ENCODE measurements at regions not wholly inside any gene's neighbourhood (a gene's known extent, or its start where the extent isn't known, plus 50 kb on each side); places are given as distances from the start of the nearest gene placed in this dataset.
"Not testable (repeated sequence)": the region's sequence is repeated elsewhere in the genome, so short reads cannot be mapped to it uniquely, and the experiment has no call there.

GRCh38 chr9:81079055-81079454, 610.3 kb downstream of the TLE1 start:
- Histone ChIP-seq H3K4me1 (replicated peaks in 1 of 2) (peaks cover 2 to 8% of the 10 kb centered on the region in 2 donors), H3K27ac (no peak overlapping the region), H3K4me3 (no peak overlapping the region)
- in situ Hi-C loops (cut with MboI; ENCODE audit: low pct_unique_long_range_greater_than_20kb in 2 of 9, low sequenced_read_pairs in 9 of 9, unreplicated experiment in 9 of 9): no loop called here
- ATAC-seq (replicated peaks in 6 of 8): no peak
- WGBS, 10 experiments: 55 to 100% (median 98%) methylated on average over 2 of the region's 2 CpGs; no CpG with 5 or more reads in 2 of the 10 experiments

GRCh38 chr9:81078555-81078954, 610.8 kb downstream of the TLE1 start:
- WGBS, 10 experiments: 0 to 100% (median 86%) methylated on average over 1 to 3 of the region's 3 CpGs
- H3K27ac ChIP-seq: no peak overlapping the region
- H3K4me3 ChIP-seq: no peak overlapping the region
- in situ Hi-C loops (cut with MboI; ENCODE audit: low pct_unique_long_range_greater_than_20kb in 2 of 9, low sequenced_read_pairs in 9 of 9, unreplicated experiment in 9 of 9): no loop called here
- peaks cover 3 to 11% of the 10 kb centered on the region in 2 donors for H3K4me1 ChIP-seq (replicated peaks in 1 of 2)
- ATAC-seq (replicated peaks in 6 of 8): no peak

- no peak overlapping the region for H3K4me3 ChIP-seq
- ATAC-seq (replicated peaks in 6 of 8): no peak
- H3K4me1 ChIP-seq (replicated peaks in 1 of 2): peaks cover 7 to 21% of the 10 kb centered on the region in 2 donors
- H3K27ac ChIP-seq: no peak overlapping the region
- in situ Hi-C loops (cut with MboI; ENCODE audit: low pct_unique_long_range_greater_than_20kb in 2 of 9, low sequenced_read_pairs in 9 of 9, unreplicated experiment in 9 of 9): no loop called here
Measured at GRCh38 chr9:81077572-81077971, 611.8 kb downstream of the TLE1 start.

GRCh38 chr9:81076131-81076530, 613.2 kb downstream of the TLE1 start:
- in situ Hi-C loops (cut with MboI; ENCODE audit: low pct_unique_long_range_greater_than_20kb in 2 of 9, low sequenced_read_pairs in 9 of 9, unreplicated experiment in 9 of 9): no loop called here
- no peak overlapping the region for H3K4me3 ChIP-seq
- no peak overlapping the region for H3K27ac ChIP-seq
- ATAC-seq (replicated peaks in 6 of 8): peak in 1 of 8 experiments; percentile 45
- H3K4me1 ChIP-seq (replicated peaks in 1 of 2): peaks cover 7 to 21% of the 10 kb centered on the region in 2 donors
- 0 to 92% (median 52%) methylated on average over 1 to 2 of the region's 2 CpGs; no CpG with 5 or more reads in 2 of the 10 experiments for WGBS, 10 experiments

- H3K4me1 ChIP-seq (replicated peaks in 1 of 2): peaks cover 7 to 21% of the 10 kb centered on the region in 2 donors
- in situ Hi-C loops (cut with MboI; ENCODE audit: low pct_unique_long_range_greater_than_20kb in 2 of 9, low sequenced_read_pairs in 9 of 9, unreplicated experiment in 9 of 9): no loop called here
- WGBS, 10 experiments: 26 to 71% (median 49%) methylated on average over 2 to 4 of the region's 4 CpGs; no CpG with 5 or more reads in 2 of the 10 experiments
- ATAC-seq (replicated peaks in 6 of 8): peak in 5 of 8 experiments; percentile 94 to 99 (median 98)
- H3K4me3 ChIP-seq: no peak overlapping the region
- no peak overlapping the region for H3K27ac ChIP-seq
Measured at GRCh38 chr9:81074221-81074620, 615.1 kb downstream of the TLE1 start.

GRCh38 chr9:81073821-81074220, 615.5 kb downstream of the TLE1 start:
- 38 to 100% (median 75%) methylated on average over 1 to 4 of the region's 4 CpGs; no CpG with 5 or more reads in 2 of the 10 experiments for WGBS, 10 experiments
- peaks cover 7 to 21% of the 10 kb centered on the region in 2 donors for H3K4me1 ChIP-seq (replicated peaks in 1 of 2)
- no peak overlapping the region for H3K27ac ChIP-seq
- H3K4me3 ChIP-seq: no peak overlapping the region
- peak in 3 of 8 experiments; percentile 5 to 18 (median 9) for ATAC-seq (replicated peaks in 6 of 8)
- in situ Hi-C loops (cut with MboI; ENCODE audit: low pct_unique_long_range_greater_than_20kb in 2 of 9, low sequenced_read_pairs in 9 of 9, unreplicated experiment in 9 of 9): no loop called here

GRCh38 chr9:81072758-81073157, 616.6 kb downstream of the TLE1 start:
- no peak for ATAC-seq (replicated peaks in 6 of 8)
- H3K27ac ChIP-seq: no peak overlapping the region
- WGBS, 10 experiments: 14 to 100% (median 93%) methylated on average over 1 to 2 of the region's 2 CpGs
- peaks cover 7 to 21% of the 10 kb centered on the region in 2 donors for H3K4me1 ChIP-seq (replicated peaks in 1 of 2)
- H3K4me3 ChIP-seq: no peak overlapping the region
- in situ Hi-C loops (cut with MboI; ENCODE audit: low pct_unique_long_range_greater_than_20kb in 2 of 9, low sequenced_read_pairs in 9 of 9, unreplicated experiment in 9 of 9): no loop called here

- WGBS, 10 experiments: 0 to 100% (median 87%) methylated on average over 1 to 2 of the region's 2 CpGs
- H3K27ac ChIP-seq: no peak overlapping the region
Measured at GRCh38 chr9:81071108-81071507, 618.2 kb downstream of the TLE1 start.

GRCh38 chr9:81070689-81071088, 618.7 kb downstream of the TLE1 start:
- H3K4me3 ChIP-seq: no peak overlapping the region
- 21 to 100% (median 77%) methylated on average over 2 to 7 of the region's 9 CpGs for WGBS, 10 experiments
- no peak overlapping the region for H3K27ac ChIP-seq
- no peak for ATAC-seq (replicated peaks in 6 of 8)
- peaks cover 7 to 21% of the 10 kb centered on the region in 2 donors for H3K4me1 ChIP-seq (replicated peaks in 1 of 2)
- in situ Hi-C loops (cut with MboI; ENCODE audit: low pct_unique_long_range_greater_than_20kb in 2 of 9, low sequenced_read_pairs in 9 of 9, unreplicated experiment in 9 of 9): no loop called here

More at GRCh38 chr9:81071108-81071507, 618.2 kb downstream of the TLE1 start:
- Histone ChIP-seq H3K4me3 (no peak overlapping the region), H3K4me1 (replicated peaks in 1 of 2) (peaks cover 7 to 21% of the 10 kb centered on the region in 2 donors)
- in situ Hi-C loops (cut with MboI; ENCODE audit: low pct_unique_long_range_greater_than_20kb in 2 of 9, low sequenced_read_pairs in 9 of 9, unreplicated experiment in 9 of 9): no loop called here
- ATAC-seq (replicated peaks in 6 of 8): no peak

GRCh38 chr9:81069923-81070322, 619.4 kb downstream of the TLE1 start:
- 83 to 100% (median 96%) methylated on average over 2 to 4 of the region's 4 CpGs; no CpG with 5 or more reads in 4 of the 10 experiments for WGBS, 10 experiments
- H3K27ac ChIP-seq: no peak overlapping the region
- ATAC-seq (replicated peaks in 6 of 8): no peak
- no peak overlapping the region for H3K4me3 ChIP-seq
- in situ Hi-C loops (cut with MboI; ENCODE audit: low pct_unique_long_range_greater_than_20kb in 2 of 9, low sequenced_read_pairs in 9 of 9, unreplicated experiment in 9 of 9): no loop called here
- H3K4me1 ChIP-seq (replicated peaks in 1 of 2): peaks cover 7 to 21% of the 10 kb centered on the region in 2 donors

GRCh38 chr9:81069038-81069795, 620.1 kb downstream of the TLE1 start:
- 40 to 100% (median 93%) methylated on average over 1 to 3 of the region's 3 CpGs; no CpG with 5 or more reads in 5 of the 10 experiments for WGBS, 10 experiments
- no peak overlapping the region for H3K27ac ChIP-seq
- in situ Hi-C loops (cut with MboI; ENCODE audit: low pct_unique_long_range_greater_than_20kb in 2 of 9, low sequenced_read_pairs in 9 of 9, unreplicated experiment in 9 of 9): no loop called here
- ATAC-seq (replicated peaks in 6 of 8): no peak
- no peak overlapping the region for H3K4me3 ChIP-seq
- H3K4me1 ChIP-seq (replicated peaks in 1 of 2): peaks cover 7 to 15% of the 10 kb centered on the region in 2 donors

GRCh38 chr9:81062995-81063394, 626.4 kb downstream of the TLE1 start:
- H3K4me1 ChIP-seq (replicated peaks in 1 of 2); H3K27ac ChIP-seq; H3K4me3 ChIP-seq; in situ Hi-C loops (cut with MboI; ENCODE audit: low pct_unique_long_range_greater_than_20kb in 2 of 9, low sequenced_read_pairs in 9 of 9, unreplicated experiment in 9 of 9); ATAC-seq (replicated peaks in 6 of 8): not testable (repeated sequence)
- 29 to 100% (median 77%) methylated on average over 1 to 3 of the region's 3 CpGs; no CpG with 5 or more reads in 2 of the 10 experiments for WGBS, 10 experiments

- Histone ChIP-seq H3K4me3 (no peak overlapping the region), H3K4me1 (replicated peaks in 1 of 2) (no peaks in the 10 kb centered on the region), H3K27ac (no peak overlapping the region)
- WGBS, 10 experiments: 13 to 100% (median 67%) methylated on average over 1 to 2 of the region's 2 CpGs
- peak in 1 of 8 experiments; percentile 69 for ATAC-seq (replicated peaks in 6 of 8)
- in situ Hi-C loops (cut with MboI; ENCODE audit: low pct_unique_long_range_greater_than_20kb in 2 of 9, low sequenced_read_pairs in 9 of 9, unreplicated experiment in 9 of 9): no loop called here
Measured at GRCh38 chr9:81058782-81059181, 630.6 kb downstream of the TLE1 start.
